Muscle layer of colon (tissue), 2 donors: ENCODE measurements at regions not wholly inside any gene's neighbourhood (a gene's known extent, or its start where the extent isn't known, plus 50 kb on each side); places are given as distances from the start of the nearest gene placed in this dataset.

ENCODE experiments used
- H3K27ac ChIP-seq: one replicate; pipeline ENCODE4 v1.7.0; 2013; ENCODE audit warnings: low read depth, mild to moderate bottlenecking, low read length, moderate library complexity
- H3K27me3 ChIP-seq, 2 donors: one replicate each; pipeline ENCODE4 v1.7.0; 2013; ENCODE audit warnings: low read length in 2 of 2, mild to moderate bottlenecking in 2 of 2; ENCODE audit not compliant: insufficient read depth in 2 of 2, control insufficient read depth in 1 of 2
- H3K36me3 ChIP-seq: one replicate; pipeline ENCODE4 v1.7.0; 2013; ENCODE audit warnings: mild to moderate bottlenecking, low read length; ENCODE audit not compliant: insufficient read depth
- H3K4me1 ChIP-seq: one replicate; pipeline ENCODE4 v1.7.0; 2013; ENCODE audit warnings: mild to moderate bottlenecking, low read length; ENCODE audit not compliant: insufficient read depth
- H3K4me3 ChIP-seq, 2 donors: one replicate each; pipeline ENCODE4 v1.7.0; 2013; ENCODE audit warnings: low read length in 2 of 2, low read depth in 1 of 2, mild to moderate bottlenecking in 1 of 2, moderate library complexity in 1 of 2
- H3K9ac ChIP-seq: one replicate; pipeline ENCODE4 v1.7.0; 2013; ENCODE audit warnings: low read length
- H3K9me3 ChIP-seq: one replicate; pipeline ENCODE4 v1.7.0; 2013; ENCODE audit warnings: mild to moderate bottlenecking, low read length
- donor health status: abdominal sarcoma.
- donor health status: Adenocarcinoma of cecum.

DNA sequence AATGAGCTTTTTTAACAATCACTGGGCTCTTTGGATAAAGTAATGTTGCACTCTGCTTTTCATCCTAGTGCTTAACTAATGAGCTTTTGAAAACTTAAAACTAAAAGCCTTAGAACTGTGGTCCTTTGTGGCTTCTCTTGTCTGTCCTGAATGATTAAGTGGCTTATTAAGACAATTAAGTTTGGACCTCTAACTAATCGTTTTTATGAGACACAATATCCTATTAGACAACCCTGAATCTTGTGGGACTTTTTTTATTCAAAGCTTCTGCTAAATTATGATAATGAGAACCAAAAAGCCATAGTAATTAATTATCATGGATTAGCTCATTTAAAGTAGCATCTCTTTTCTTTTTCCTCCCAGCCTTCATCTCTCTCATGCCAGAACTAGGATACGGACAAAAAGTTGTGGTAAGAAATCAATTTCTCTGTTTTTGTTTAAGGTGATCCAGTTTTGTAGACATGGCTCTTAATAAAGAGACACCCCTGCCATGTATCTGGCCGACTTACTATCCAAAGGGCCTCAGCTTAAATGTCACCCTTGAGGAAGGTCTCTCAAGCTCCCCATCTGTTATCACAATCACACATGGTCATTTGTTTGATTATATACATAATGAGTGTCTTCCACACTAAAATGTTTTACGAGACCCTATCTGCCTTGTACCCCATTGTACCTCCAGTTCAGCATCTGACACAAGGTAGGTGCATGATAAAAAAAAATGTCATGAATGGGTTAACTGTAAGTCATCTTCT lies 384.4 kb upstream of the IRAK1BP1 start:
- Histone ChIP-seq H3K4me1 (no peaks in the 10 kb centered on the region), H3K4me3 (no peak overlapping the region)

DNA sequence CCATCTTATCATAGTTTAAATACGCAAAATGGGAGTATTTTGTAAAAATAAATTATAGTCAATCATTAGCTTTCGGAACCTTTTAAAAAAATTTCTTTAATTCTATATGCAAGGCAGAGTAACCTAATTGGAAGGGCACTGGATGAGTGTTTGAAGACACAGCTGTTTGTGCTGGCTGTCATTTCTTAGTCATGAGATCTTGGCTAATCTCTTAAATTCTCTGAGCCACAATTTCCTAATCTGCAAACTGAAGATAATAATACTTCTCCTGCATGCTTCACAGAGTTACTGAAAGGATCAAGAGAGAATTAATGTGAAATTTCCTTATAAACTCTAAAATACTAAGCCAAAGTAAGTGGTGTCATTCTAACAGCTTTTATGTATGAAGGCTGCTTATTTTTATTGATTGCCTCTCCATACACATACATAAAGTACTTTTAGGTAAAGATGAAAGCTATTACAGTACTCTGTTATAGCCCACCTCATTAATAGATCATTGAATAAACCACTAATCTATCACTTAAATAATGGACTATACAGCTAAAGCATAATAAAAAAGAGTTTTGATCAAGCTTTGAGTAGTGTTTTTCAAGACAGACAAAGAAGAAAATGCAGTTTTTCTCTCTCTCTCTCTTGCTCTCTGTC lies 383.7 kb upstream of the IRAK1BP1 start:
- Histone ChIP-seq H3K36me3 (no peaks in the 10 kb centered on the region), H3K27ac (no peak overlapping the region), H3K4me3 (no peak overlapping the region), H3K9me3 (no peaks in the 10 kb centered on the region), H3K4me1 (no peaks in the 10 kb centered on the region), H3K27me3 (no peaks in the 10 kb centered on the region), H3K9ac (no peak overlapping the region)

More for the DNA sequence above, 384.4 kb upstream of the IRAK1BP1 start:
- H3K27ac ChIP-seq: no peak overlapping the region
- no peaks in the 10 kb centered on the region for H3K36me3 ChIP-seq
- H3K27me3 ChIP-seq: no peaks in the 10 kb centered on the region
- no peak overlapping the region for H3K9ac ChIP-seq
- H3K9me3 ChIP-seq: no peaks in the 10 kb centered on the region

DNA sequence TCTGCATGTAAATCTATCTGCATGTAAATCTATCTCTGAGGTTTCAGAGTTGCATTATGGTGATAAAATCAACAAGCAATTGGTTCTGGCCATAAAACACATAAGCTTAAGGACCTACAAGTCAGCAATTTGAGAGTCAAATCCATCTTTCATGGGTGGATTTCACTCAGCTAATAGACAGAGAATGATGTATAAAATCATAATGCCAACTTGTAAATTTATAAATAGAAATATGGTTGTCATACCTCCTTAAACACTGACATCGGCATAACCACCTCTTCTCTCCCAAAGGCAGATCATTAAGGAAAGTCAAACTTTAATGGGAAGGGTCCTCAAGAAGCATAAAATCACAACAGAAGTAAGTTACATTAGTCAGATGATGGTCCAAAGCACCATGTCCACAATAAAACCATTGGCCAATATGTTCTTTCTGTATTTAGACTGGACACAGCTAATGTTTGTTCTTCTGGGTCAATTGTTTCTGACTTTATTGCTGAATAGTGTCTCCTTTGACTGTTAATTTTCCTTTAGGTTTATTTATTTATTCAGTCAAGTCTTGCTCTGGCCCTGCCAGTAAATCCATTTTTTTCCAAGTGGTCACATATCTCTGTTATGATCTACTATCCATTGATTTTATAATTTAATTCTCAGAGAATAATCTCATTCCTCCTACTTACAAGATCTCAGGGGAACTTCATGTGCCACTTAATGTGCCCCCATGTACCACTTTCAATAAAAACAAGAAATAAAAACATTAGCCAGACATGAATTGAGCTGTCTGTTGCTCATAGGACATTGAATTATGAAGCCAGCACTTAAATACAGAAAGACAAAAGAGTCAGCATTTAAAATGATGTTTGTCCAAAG lies 382.9 kb upstream of the IRAK1BP1 start:
- H3K36me3 ChIP-seq: no peaks in the 10 kb centered on the region
- H3K4me3 ChIP-seq: no peak overlapping the region

DNA sequence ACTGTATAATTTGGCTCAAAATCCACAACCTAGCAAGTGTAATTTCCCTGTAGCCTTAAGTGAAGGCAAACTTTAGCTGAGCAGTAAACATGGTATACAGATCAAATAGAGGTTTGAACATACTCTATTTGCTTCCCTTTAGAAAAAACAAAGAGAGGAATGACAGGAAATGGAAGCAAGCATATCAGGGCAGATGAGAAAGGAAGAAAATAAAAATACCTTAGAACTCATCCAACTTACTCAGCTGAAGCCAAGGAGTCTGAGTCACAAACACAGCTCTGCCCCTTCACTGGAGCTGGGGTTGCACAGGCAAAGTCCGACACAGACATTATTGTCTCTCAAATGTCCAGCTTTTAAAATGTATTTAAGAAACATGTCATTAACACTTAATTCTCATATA lies 379.9 kb upstream of the IRAK1BP1 start:
- no peaks in the 10 kb centered on the region for H3K4me1 ChIP-seq
- no peak overlapping the region for H3K4me3 ChIP-seq
- H3K9me3 ChIP-seq: no peaks in the 10 kb centered on the region
- H3K27ac ChIP-seq: no peak overlapping the region
- no peaks in the 10 kb centered on the region for H3K36me3 ChIP-seq
- no peaks in the 10 kb centered on the region for H3K27me3 ChIP-seq
- H3K9ac ChIP-seq: no peak overlapping the region

More for the DNA sequence above, 382.9 kb upstream of the IRAK1BP1 start:
- Histone ChIP-seq H3K9ac (no peak overlapping the region), H3K27me3 (no peaks in the 10 kb centered on the region), H3K27ac (no peak overlapping the region), H3K4me1 (no peaks in the 10 kb centered on the region), H3K9me3 (no peaks in the 10 kb centered on the region)

DNA sequence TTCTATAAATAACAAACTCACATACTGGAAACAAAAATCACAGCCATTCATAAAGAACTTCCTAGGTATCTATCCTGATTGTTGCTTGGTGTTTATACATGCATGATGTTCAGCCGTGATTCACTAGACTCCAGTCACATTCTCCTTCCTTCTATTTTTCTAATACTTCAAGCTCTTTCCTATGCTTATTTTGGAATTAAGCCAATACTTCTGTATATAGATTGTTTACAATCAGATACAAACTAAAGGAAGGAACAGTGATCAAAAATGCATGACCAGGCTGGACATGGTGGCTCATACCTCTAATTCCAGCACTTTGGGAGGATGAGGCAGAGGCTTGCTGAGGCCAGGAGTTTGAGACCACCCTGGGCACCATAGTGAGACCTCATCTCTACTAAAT lies 377.5 kb upstream of the IRAK1BP1 start:
- Histone ChIP-seq H3K9me3 (no peaks in the 10 kb centered on the region), H3K36me3 (no peaks in the 10 kb centered on the region), H3K4me3 (no peak overlapping the region), H3K9ac (no peak overlapping the region), H3K27ac (no peak overlapping the region), H3K4me1 (no peaks in the 10 kb centered on the region), H3K27me3 (no peaks in the 10 kb centered on the region)

DNA sequence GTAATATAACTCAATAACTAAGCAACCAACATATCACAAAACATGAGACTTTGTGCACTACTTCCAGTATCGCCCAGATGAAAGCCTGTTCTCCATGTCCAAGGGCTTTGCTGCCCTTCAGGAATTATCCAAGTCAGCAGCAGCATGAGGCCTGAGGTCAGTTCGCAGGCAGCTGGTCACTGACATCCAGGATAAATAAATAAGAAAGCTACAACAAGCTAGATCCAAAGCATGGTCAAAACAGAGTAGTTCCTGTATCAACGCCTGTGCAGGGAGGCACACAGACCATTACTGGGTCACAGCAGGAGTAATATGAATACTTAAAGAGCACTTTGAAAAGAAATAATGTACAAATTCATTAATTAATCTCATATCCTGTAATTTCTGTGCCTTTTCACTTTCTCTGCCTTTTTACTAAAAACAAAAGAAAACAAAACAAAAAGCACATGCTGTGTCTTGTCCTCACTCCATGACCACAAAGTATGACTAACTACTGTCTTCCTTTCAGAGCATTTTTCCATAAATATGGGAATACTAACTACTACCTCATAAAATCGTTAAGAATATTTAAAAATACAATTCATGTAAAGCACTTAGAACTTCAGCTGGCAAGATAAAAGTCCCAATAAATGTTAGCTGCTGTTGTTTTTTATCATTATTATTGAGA lies 374.9 kb upstream of the IRAK1BP1 start:
- H3K36me3 ChIP-seq: no peaks in the 10 kb centered on the region
- no peaks in the 10 kb centered on the region for H3K27me3 ChIP-seq
- H3K4me1 ChIP-seq: no peaks in the 10 kb centered on the region
- H3K4me3 ChIP-seq: no peak overlapping the region
- H3K27ac ChIP-seq: no peak overlapping the region
- no peaks in the 10 kb centered on the region for H3K9me3 ChIP-seq
- H3K9ac ChIP-seq: no peak overlapping the region

DNA sequence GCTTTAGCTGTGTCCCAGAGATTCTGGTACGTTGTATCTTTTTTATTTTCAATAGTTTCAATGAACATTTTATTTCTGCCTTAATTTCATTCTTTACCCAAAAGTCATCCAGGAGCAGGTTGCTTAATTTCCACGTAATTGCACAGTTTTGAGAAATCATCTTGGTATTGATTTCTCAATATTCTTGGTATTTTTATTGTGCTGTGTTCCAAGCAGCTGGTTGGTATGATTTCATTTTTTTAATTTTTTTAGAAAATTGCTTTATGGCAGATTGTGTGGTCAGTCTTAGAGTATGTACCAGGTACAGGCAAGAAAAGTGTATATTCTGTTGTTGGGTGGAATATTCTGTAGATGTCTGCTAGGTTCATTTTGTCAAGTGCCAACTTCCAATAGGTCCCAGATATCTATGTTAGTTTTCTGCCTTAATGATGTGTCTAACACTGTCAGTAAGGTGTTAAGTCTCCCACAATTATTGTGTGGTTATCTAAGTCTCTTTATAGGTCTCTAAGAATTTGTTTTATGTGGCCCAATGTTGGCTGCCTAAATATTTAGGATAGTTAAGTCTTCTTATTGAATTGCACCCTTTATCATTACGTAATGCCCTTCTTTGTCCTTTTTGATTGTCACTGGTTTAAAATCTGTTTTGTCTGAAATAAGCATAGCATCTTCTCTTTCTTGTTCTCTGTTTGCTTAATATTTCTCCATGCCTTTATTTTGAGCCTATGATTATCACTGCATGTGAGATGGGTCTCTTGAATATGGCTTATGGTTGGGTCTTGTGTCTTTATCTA lies 366.9 kb upstream of the IRAK1BP1 start:
- Histone ChIP-seq H3K9me3 (no peaks in the 10 kb centered on the region), H3K4me3 (no peak overlapping the region), H3K36me3 (no peaks in the 10 kb centered on the region), H3K27me3 (no peaks in the 10 kb centered on the region), H3K4me1 (no peaks in the 10 kb centered on the region), H3K9ac (no peak overlapping the region), H3K27ac (no peak overlapping the region)

DNA sequence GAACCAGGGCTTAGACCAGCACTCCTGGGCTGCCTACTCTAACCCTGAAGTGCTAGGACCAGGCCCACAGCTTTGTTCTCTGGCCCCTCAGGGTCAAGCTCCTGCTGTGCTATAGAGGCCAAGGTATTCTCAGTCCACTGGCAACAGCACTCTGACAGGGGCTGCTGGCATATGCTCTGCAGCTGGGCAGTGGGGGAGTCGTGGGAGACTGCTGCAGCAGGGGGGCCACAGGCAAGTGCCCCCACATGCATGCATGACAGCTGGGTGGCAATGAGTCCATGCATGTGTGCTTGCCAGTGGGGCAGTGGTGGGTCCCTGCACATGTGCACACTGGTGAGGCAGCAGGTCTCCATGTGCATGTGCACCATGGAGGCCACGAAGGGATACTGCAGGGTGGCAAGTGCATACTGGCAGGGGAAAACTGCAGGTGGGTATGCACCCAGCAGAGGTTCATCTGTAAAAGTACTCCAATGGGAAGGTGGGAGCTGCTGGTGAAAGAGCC lies 364.9 kb upstream of the IRAK1BP1 start:
- Histone ChIP-seq H3K4me3 (no peak overlapping the region), H3K27ac (no peak overlapping the region), H3K9ac (no peak overlapping the region), H3K27me3 (no peaks in the 10 kb centered on the region), H3K9me3 (no peaks in the 10 kb centered on the region), H3K36me3 (no peaks in the 10 kb centered on the region), H3K4me1 (no peaks in the 10 kb centered on the region)

DNA sequence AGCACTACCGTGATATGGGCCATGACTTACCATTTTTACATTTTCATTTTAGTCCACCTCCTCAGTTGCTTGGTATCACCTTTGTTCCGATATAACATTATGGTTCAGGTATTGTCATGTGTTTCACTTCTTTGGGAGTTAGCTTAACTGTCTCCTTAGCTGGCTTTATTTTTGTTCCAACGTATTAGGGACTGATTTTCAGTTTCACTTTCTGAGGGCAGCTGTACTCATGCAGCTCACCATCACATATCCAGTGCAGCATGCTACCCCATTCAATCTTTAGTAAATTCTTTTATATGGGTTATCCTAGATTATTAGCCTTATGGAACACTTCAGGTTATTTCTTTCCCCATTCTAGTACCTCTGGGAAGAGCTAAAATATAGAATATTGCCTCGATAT lies 362.2 kb upstream of the IRAK1BP1 start:
- no peak overlapping the region for H3K4me3 ChIP-seq
- H3K4me1 ChIP-seq: no peaks in the 10 kb centered on the region
- no peaks in the 10 kb centered on the region for H3K9me3 ChIP-seq
- no peaks in the 10 kb centered on the region for H3K27me3 ChIP-seq
- no peaks in the 10 kb centered on the region for H3K36me3 ChIP-seq
- no peak overlapping the region for H3K27ac ChIP-seq
- H3K9ac ChIP-seq: no peak overlapping the region

DNA sequence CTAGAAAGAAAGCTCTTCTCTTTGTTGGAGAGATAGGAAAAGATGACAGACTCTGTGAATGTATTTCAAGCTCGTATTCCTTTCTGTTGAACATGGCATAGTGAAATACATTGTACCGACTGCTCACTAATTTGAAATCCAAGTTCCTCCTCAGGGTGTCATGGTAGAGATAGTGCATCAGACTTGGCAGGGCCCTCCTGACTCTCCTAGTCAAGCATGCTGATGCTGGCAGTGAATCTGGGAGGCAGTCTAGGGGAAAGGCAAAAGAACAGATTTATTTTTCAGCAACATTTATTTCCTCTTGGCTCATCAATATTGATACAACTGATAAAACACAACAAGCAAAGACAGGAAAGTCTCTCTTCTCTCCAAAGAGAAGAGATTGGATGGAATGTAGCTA lies 356.3 kb upstream of the IRAK1BP1 start:
- Histone ChIP-seq H3K4me3 (no peak overlapping the region), H3K27ac (no peak overlapping the region), H3K4me1 (no peaks in the 10 kb centered on the region), H3K36me3 (no peaks in the 10 kb centered on the region), H3K9me3 (no peaks in the 10 kb centered on the region), H3K9ac (no peak overlapping the region), H3K27me3 (no peaks in the 10 kb centered on the region)
